AG10803 (cell line): ENCODE measurements at regions not wholly inside any gene's neighbourhood (a gene's known extent, or its start where the extent isn't known, plus 50 kb on each side); places are given as distances from the start of the nearest gene placed in this dataset.
"Not testable (repeated sequence)": the region's sequence is repeated elsewhere in the genome, so short reads cannot be mapped to it uniquely, and the experiment has no call there.

ENCODE experiments used
- DNase-seq: peaks from one replicate; pipeline ENCODE4 v3.0.0; 2010; ENCODE audit warnings: low read depth
- H3K4me3 ChIP-seq: 2 replicates; pipeline ENCODE4 v1.5.1; 2011; ENCODE audit warnings: mild to moderate bottlenecking, low read length, control low read depth
- CTCF ChIP-seq: conservative IDR thresholded peaks from 2 replicates; pipeline ENCODE4 v1.5.1; 2011; ENCODE audit warnings: mild to moderate bottlenecking, low read length, control low read depth, inconsistent platforms

GRCh38 chr2:3899536-3900155 is 196.3 kb downstream of the DCDC2C start:
- DNase-seq: no peak
- TF ChIP-seq CTCF: no peak
- no peak overlapping the region for H3K4me3 ChIP-seq

GRCh38 chr2:3902131-3902530 is 198.8 kb downstream of the DCDC2C start:
- no peak for DNase-seq
- no peak overlapping the region for H3K4me3 ChIP-seq
- no peak for TF ChIP-seq CTCF

GRCh38 chr2:3904061-3904460 is 200.7 kb downstream of the DCDC2C start:
- no peak overlapping the region for H3K4me3 ChIP-seq
- no peak for TF ChIP-seq CTCF
- no peak for DNase-seq

GRCh38 chr2:3908498-3908897 is 205.1 kb downstream of the DCDC2C start:
- H3K4me3 ChIP-seq, DNase-seq: not testable (repeated sequence)

GRCh38 chr2:3911882-3912455 is 208.6 kb downstream of the DCDC2C start:
- no peak for TF ChIP-seq CTCF

GRCh38 chr2:3913166-3913565 is 209.8 kb downstream of the DCDC2C start:
- no peak for TF ChIP-seq CTCF
- no peak for DNase-seq
- H3K4me3 ChIP-seq: no peak overlapping the region

More at GRCh38 chr2:3911882-3912455, 208.6 kb downstream of the DCDC2C start:
- H3K4me3 ChIP-seq: no peak overlapping the region
- no peak for DNase-seq

- TF ChIP-seq CTCF: no peak
- no peak for DNase-seq
- no peak overlapping the region for H3K4me3 ChIP-seq
Measured at GRCh38 chr2:3914241-3914640, 210.9 kb downstream of the DCDC2C start.
